Right renal cortex interstitium (tissue), 3 donors: ENCODE measurements at regions not wholly inside any gene's neighbourhood (a gene's known extent, or its start where the extent isn't known, plus 50 kb on each side); places are given as distances from the start of the nearest gene placed in this dataset.
A peak's percentile ranks its signal among the peaks of the same experiment; 100 is the strongest.

Experiments
- DNase-seq, 3 donors: peaks; one replicate each; pipeline ENCODE4 v3.0.0-alpha.2; 2013; ENCODE audit warnings: low read depth in 3 of 3, low spot score in 2 of 3

DNA sequence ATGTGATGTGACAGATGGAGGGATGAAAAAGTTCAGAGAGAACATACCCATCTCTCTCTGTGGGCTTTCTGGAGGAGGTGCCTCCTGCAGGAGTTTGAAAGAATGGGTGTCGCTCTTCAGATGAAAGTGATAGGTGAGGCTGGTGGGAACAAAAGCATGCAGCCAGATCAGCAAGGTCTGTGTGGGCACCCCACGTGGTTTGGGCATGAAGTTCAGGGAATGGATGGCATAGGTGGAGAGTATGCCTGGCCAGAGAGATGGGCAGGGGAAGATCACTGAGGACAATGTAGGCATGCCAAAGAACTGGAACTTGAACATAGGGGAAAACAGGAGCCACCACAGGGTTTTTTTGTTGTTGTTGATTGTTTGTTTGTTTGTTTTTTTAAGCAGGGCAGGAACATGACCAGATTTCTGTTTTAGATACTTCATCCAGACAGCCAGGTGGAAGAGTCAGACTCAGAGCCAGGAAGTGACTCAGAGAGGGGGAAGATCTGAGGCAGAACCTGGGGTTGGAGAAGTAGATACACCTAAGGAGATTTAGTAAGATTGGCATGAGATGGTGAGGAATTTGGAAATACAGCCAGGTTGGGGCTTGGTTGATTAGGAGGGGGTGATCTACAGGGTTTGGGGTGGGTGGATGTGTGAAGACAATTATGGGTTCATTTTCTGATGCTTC lies 64.8 kb upstream of the CLSTN2 start:
- no peak for DNase-seq

DNA sequence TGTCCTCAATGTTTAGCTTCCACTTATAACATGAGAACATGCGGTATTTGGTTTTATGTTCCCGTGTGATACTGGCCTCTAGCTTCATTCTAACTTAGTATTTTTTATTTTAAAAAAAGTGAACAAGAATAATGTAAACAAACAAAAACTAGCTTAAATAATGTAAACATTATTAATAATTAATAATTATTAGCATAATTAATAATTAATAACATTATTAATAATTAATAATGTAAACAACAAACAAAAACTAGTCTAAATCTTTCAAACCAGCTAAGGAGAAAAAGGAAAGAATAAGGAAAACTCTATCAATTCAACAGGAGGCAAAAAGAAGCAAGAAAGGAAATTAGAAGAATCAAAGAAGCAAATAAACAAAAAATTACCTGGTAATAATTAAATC lies 66.2 kb upstream of the CLSTN2 start:
- DNase-seq: no peak

DNA sequence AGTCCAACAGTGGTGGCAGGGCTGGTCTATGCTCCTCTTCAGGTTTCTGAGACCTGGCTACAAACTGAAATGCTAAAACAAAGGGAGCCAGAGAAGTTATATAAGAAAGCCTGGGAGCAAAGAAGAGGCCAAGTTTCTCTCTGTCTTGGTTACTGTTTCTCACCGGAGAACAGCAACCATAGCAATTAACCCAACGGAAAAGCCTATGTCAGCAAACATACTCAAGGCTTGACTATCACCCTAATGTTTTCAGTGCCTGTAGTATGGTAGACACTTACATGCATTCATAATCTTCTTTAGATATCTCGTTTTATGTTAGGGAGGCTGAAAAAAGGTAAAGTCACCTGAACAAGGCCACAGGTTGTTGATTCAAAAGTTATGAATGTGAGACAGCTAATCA lies 86.3 kb upstream of the CLSTN2 start:
- DNase-seq: no peak

DNA sequence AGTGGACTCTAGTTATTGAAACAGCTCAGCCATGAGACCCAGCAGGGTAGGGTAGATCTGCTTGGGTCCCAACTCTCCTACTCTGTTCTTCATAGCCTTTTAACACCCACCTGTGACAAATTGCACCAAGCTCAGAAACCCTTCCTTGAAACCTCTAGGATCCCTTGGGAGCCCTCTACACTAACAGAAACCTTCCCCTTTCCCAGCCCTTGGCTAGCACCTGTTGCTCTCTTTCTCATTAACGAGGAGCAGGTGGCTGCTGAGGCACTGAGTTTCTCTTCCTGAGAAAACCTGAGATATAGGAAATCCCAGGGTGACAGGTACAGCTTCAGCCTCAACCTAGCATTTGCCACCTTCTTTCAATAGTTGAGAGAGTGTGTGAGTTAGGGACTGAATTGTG lies 88.3 kb upstream of the CLSTN2 start:
- DNase-seq: no peak

DNA sequence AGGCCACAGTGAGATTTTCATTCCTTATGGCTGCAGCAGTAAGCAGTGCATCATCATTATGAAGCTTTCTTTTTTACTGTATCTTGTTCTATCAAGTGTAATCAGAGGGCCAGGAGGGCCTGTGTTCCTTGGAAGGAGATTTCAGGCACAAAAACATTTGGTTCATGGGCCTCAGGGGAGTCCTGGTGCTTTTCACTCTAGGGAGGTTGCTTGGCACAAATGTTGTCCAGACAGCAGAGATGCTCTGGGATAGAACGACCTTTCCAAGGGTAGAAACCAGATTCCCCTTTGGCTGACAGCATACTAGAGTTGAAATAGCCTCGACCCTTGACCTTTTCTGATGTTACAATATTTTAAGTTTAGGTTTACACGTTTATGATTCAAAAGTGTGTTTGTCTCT lies 95.3 kb upstream of the CLSTN2 start:
- DNase-seq: no peak

DNA sequence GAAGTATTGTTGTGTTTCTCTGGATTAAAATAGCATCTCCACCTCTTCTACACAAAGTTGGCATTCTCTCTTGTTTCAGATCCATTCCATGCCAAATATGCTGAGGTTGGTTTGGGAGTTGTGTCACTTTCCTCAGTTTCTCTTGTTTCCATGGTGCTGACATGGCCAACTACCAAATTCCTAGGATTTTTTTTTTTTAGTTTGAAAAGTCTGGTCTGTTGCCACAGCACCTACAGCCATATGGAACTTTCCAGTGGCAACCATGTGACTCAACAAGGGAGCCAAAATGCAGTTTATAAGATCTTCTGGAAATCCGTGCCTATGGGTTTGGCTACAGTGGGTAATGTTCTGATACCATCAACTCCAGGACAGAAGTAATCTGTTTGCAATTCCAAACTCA lies 96.0 kb upstream of the CLSTN2 start:
- no peak for DNase-seq

DNA sequence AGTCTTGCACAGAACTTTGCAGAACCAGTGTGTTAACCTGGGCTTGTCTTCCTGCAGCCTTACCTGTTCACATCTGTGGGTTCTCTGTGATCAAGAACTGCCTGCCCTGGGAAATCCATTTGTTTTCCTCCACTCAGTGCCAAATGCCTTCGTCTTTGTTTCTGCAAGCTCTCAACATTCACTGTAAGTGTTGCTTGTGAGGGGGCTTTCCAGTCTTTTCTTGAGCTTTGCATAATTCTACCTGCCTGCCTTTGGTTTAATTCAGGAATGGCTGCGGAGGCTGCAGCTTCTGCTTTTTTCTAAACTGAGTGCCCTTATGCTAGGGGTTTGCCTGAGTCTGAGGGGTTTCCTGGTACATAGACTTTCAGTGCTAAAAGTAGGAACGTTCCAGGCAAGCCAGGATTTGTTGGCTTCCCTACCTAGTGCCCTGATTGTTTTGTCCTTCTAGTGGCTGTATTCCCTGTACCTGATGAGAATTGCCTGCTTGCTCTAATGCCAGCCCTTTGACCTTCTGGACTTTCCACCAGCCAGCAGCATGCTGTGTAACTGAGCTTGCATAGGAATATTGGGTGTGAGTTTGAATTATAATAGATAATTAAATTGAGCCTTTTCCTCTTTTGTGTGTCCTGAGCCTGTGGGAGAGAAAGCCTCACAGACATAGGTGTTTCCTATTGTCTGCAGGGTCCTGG lies 96.6 kb upstream of the CLSTN2 start:
- no peak for DNase-seq

DNA sequence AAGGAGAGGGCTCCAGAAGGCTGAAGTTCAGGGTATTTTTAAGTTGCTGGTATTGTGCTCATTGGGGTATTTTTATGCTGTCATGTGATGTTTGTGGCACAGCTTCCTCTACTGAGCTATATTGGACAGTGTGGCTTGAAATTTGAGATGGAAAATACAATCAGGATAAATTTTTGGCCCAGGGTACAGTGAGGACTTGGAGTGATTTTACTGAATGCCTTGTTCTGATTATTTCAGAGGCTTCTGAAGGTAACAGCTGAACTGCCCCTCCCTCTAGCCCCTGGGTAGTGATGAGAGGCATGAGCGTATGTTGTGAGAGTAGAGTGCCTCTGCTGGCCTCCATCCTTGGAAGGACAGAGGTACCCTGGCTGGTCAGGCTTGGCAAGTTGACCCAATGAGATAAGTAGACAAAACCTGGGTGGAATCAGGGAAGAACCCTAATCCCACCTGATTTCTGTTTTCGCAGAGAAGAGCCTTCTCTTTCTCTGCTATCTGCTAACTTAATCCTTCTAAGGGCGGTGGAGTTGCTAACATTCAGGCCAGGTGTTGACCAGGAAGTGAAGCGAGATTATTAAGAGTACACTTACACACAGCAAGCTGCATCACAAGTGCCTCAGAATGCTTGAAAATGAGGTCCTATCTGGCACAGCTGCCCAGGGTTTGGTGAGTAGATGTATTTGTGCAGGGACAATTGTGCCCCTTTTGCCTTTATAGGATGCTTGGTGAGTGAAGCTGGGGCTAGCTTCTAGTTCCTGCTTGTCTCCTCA lies 98.1 kb upstream of the CLSTN2 start:
- DNase-seq: no peak

DNA sequence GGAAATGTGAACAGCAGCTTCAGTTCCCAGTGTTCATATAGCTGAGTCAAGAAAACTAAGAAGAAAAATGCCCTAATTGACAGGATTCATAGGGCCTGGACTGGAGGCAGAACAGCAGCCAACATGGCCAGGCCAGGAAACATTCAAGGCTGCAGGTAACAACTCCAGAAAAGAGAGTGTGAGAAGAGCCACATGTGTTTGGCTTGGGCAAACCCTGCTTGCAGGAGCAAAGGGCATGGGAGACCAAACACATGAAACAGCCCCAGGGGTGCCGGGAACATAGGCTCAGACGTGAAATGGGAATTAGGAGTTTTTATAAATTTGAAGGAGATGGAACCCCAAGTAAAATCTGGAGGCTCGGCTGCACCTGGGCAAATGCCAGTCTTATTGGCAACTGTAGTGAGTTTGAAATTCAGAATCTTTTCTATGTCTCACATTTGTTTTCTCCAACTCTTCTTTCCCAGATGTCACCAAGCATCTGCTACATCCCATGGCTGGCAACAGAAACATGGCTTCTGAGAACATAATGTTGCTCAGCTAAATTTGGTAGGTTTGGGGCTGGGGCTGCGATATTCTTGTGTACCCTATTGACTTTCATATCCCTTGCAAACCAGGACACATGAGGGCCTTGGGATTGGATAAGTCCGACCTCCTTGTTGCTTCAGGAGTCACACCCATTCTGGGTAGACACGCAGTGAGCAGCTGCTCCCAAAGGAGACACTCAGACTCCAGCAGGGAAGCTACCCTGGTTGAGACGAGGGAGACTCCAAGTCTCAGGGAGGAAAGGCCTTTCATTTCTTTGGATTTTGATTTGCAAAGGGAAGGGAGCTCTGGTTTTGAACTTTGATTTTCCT lies 98.9 kb upstream of the CLSTN2 start:
- DNase-seq: no peak

DNA sequence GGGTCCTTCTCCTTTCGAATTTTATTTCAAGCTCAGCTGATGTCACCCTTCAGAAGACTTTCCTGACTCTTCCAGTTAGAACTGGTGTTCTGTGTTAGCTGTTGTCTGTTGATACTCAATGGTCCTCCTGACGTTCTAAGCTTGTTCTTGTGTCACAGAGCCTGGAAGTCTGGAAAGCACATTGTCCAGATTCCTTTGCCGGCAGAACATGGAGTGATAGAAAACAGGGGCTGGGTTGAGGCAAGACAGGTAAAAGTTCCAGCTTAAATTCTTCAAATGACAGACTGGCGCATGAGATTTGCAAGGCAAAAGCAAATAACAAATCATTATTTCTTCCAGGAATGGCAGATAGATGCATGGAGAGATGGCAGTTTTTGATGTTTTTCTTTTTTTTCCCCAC lies 102.0 kb upstream of the CLSTN2 start:
- no peak for DNase-seq

DNA sequence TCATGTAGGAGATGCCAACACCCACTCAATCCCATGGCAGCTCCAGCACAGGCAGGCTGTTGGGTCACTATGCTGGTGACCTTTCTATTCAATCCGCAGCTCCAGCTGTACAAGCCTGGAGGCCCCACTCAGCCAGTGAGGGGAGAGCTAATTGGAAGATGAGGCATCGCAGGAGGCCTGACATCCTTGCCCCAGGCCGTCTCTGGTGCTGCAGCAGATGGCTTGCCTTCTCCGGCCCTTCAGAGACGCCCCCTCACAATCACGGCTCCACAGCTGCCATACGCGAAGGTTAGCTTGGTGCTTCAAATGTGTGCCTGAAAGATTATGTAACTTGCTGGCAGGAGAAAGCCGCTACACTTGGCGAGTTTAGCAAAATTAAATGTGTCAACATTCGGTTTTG lies 104.2 kb upstream of the CLSTN2 start:
- DNase-seq: no peak

DNA sequence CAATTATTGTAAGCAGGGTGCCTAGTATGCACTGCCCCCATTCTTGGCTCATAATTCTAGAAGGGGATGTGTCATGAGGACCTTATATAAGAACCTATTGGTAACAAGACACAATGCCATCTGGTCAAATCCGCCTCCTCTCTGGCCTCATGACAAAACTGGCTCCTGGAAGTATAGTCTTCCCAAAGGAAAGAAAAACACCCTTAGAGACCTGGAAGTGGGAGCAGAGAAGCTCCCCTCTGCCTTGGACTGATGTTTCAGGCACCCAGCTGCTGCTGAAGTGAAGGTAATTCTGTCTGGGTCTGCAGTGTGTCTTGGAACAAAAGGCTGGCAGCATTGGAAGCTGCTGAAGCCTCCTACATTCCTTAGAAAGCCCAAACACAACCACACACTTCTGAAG lies 107.2 kb upstream of the CLSTN2 start:
- DNase-seq: no peak

DNA sequence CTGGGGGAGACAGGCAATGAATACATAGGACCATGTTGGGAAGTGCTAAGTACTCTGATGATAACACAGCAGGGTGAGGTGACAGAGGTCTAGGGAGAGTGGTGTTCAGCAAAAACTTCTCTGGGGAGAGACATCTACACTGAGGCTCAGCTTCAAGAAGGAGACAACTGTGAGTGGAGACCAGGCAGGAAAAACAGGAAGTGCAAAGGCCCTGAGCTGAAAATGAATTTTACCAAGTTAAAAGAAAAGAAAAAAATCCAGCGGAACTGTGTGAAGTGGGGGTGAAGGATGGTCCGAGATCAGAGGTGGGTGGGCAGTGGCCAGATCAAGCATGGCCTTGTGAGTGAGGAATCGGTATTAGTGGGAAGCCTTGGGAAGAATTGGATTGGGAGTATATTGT lies 110.1 kb upstream of the CLSTN2 start:
- DNase-seq: no peak

DNA sequence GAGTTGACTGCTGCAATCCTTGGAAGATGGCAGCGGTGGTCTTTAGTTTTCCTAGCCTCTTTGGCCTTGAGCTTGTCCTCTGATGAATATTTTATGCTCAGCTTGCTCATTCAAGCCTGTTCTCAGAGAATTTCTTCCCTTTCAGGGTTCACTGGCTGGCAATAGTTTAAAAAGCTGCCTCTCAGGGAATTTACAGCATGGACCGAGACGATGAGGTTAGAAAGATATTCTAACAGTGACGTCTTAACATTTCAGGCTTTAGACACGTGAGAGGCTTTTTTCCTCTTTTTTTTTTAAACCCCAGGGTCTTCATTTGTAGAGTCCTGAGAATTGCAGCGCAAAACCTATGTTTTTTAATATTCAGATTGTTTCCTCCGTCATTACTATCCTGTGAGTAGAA lies 120.3 kb upstream of the CLSTN2 start:
- no peak for DNase-seq

DNA sequence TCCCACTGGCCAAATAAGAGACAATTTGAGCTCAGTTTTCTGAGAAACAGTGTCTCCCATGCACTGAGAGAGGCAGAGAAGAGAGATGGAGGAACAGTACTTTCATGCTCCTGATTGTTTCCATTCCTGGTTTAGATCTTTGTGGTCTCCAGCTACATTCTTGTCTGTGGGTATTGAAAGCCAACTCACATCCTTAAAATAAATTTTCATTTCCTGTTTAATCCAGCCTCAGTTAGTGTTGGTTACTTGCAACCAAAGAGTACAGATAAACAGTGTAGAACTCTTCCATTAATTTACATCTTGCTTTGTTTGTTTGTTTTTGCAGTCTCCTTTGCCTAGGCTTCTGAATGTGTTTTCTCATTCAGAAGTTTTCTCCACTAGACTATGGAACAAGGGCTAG lies 123.7 kb upstream of the CLSTN2 start:
- DNase-seq: no peak

DNA sequence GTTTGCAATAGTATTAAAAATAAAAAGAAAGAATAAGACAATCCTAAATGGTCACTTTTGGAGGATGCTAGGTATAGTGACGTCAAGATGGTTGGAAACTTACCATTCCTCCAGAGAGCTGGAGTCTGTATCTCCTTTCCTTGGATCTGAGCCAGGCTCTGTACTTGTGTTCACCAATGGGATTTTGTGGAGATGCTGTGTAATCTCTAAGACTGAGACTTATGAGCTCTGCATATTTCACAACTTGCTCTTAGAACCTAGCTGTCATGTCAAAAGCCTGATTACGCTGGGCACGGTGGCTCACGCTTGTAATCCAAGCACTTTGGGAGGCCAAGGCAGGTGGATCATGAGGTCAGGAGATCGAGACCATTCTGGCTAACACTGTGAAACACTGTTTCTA lies 126.8 kb upstream of the CLSTN2 start:
- no peak for DNase-seq

DNA sequence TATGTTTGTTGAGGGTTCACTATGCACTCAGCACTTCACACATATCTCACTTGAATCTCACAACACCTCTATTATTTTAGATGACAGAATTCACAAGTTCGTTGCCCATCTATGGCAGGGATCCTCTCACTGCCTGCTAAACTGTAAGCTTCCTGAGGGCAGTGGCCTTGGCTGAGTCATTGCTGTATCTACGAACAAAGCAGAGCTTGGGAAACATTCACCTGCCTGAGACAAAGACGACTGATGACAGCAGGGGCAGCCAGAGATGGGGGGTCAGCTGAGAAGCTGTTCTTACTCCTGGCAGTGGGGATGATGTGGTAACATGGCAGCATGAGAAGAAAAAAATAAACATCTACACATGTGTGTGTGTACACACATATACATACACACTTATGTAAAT lies 125.5 kb upstream of the NMNAT3 start:
- DNase-seq: no peak

DNA sequence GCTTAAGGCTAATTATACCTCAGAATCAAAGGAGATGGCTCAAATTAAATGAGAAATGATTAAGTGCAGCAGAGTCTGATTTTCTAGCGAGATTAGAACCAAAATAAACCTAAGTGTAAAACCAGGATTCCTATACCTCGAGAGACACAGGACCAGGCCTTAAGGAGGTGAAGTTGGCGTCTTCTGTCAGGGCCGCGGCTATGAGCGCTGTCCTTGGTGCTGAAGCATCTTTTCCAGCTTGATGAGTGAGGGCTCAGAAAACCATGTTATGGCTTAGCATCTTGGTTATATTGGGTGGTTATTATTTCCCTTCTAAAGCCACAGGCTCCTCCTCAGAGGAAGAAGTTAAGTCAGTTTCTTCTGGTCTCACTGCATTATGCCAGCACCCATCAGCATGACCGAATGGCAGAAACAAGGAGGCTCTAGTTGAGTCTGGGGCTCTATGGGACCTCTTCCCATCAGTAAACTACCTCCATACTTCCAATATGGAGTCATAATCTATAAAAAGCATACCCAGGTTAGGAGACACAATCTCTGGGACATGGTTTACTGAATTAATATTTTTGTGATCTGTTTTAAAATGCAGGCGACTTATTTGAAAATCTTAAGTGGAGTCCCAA lies 120.1 kb upstream of the NMNAT3 start:
- peak in 2 of 3 donors; percentile 51 to 61 for DNase-seq

DNA sequence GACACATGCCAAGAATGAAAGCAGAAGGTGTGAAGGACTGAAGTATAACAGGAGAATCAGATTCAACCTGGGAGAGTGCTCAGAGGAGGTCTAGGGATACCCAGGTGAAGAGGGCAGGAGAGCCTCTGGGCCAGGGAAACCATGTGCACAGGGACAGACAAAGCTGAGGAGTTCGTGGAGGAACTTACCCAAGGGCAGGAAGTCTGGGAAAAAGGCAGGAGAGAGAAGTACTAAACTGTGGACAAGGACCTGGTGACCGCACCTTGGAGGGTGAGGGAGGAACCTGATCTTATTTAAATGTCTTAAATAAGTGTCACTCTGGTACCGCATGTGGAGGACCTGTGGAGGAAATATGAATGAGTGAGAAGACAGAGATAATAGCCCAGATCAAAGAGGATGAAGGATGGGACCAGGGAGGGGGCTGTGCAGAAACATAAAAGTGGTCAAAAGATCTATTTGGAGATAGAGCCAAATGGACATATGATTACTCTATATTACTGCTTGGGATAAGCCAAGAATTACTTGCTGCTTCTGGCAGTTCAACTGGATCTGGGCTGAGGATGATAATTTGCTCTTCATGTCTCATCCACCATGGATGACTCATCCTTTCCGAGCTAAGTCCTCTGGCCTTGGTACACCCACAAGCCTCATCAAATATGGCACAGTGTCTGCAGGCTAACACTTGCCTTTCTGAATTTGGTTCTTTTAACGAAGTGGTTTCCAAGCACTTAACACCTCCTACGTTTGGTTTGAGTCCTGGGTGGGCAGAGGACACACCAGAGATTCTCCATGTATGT lies 116.9 kb upstream of the NMNAT3 start:
- DNase-seq: no peak

DNA sequence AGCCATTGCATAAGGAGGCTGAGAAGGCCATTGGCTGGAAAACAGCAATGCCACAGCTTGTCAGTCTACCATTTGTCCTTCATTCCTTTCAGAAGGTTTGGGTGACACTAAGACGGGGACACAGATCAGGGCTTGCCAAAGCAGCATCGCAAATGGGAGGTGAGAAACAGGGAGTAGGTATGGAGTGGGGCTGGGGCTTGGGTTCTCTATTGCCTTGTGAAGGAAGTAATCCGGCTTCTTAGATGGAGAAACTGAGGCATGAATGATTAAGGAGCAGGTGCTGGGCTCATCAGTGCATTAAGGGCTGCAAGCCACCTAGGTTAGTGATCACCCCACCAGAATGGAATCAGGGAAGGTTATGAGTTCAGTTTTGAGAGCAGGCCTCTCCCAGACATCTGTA lies 115.6 kb upstream of the NMNAT3 start:
- no peak for DNase-seq
